Esophagus muscularis mucosa (tissue), 4 donors: ENCODE measurements at regions not wholly inside any gene's neighbourhood (a gene's known extent, or its start where the extent isn't known, plus 50 kb on each side); places are given as distances from the start of the nearest gene placed in this dataset.

Source experiments
- CTCF ChIP-seq, 3 experiments: fragments of 200-600 bp in 2 of 3; fragments of 450-650 bp in 1 of 3; sonication (generic) in 2 of 3; IDR thresholded peaks; one replicate each; pipeline ENCODE4 v1.5.1; 2017 to 2019; ENCODE audit warnings: antibody characterized with exemption in 3 of 3, mild to moderate bottlenecking in 2 of 3, moderate library complexity in 1 of 3
- EP300 ChIP-seq: sonication (generic); formaldehyde crosslinking; IDR thresholded peaks from one replicate; pipeline ENCODE4 v1.6.1; 2017; ENCODE audit warnings: antibody characterized with exemption
- POLR2A ChIP-seq: fragments of 450-650 bp; IDR thresholded peaks from one replicate; pipeline ENCODE4 v1.6.1; 2017; ENCODE audit warnings: antibody characterized with exemption, moderate library complexity, mild to moderate bottlenecking, low read depth
- POLR2AphosphoS5 ChIP-seq, 2 donors: sonication (generic); formaldehyde crosslinking; IDR thresholded peaks; one replicate each; pipeline ENCODE4 v1.6.1; 2017; ENCODE audit warnings: antibody characterized with exemption in 2 of 2

DNA sequence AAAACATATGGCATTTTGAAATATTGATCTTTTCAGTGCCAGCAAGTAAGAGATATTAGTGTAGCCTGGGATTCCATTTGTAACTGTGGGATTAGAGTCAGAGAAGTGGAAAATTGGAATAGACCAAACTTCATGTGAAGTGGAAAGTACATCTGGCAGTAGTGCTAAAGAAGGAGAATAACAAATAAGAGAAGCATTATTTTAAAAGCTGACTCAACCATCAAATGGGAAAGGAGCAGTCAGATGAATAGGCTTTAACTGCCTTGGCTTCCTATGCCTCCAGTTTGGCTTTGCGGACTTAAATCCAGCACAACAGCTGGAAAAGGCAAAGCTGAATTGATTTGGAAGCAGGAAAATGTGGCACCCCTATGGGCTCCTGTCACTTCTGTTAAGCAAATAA lies 623.1 kb downstream of the TSN start:
- no peak for TF ChIP-seq CTCF (IDR thresholded peaks at IDR 0.05)
- TF ChIP-seq POLR2AphosphoS5 (IDR thresholded peaks at IDR 0.05) = no peak
- no peak for TF ChIP-seq EP300
- no peak for TF ChIP-seq POLR2A
